Muscle layer of colon (tissue), 2 donors: ENCODE measurements at regions not wholly inside any gene's neighbourhood (a gene's known extent, or its start where the extent isn't known, plus 50 kb on each side); places are given as distances from the start of the nearest gene placed in this dataset.

Experiments used
- H3K27ac ChIP-seq: one replicate; pipeline ENCODE4 v1.7.0; 2013; ENCODE audit warnings: low read depth, mild to moderate bottlenecking, low read length, moderate library complexity
- H3K27me3 ChIP-seq, 2 donors: one replicate each; pipeline ENCODE4 v1.7.0; 2013; ENCODE audit warnings: low read length in 2 of 2, mild to moderate bottlenecking in 2 of 2; ENCODE audit not compliant: insufficient read depth in 2 of 2, control insufficient read depth in 1 of 2
- H3K36me3 ChIP-seq: one replicate; pipeline ENCODE4 v1.7.0; 2013; ENCODE audit warnings: mild to moderate bottlenecking, low read length; ENCODE audit not compliant: insufficient read depth
- H3K4me1 ChIP-seq: one replicate; pipeline ENCODE4 v1.7.0; 2013; ENCODE audit warnings: mild to moderate bottlenecking, low read length; ENCODE audit not compliant: insufficient read depth
- H3K4me3 ChIP-seq, 2 donors: one replicate each; pipeline ENCODE4 v1.7.0; 2013; ENCODE audit warnings: low read length in 2 of 2, low read depth in 1 of 2, mild to moderate bottlenecking in 1 of 2, moderate library complexity in 1 of 2
- H3K9ac ChIP-seq: one replicate; pipeline ENCODE4 v1.7.0; 2013; ENCODE audit warnings: low read length
- H3K9me3 ChIP-seq: one replicate; pipeline ENCODE4 v1.7.0; 2013; ENCODE audit warnings: mild to moderate bottlenecking, low read length
- donor health status: abdominal sarcoma.
- donor health status: Adenocarcinoma of cecum.

GRCh38 chr5:167671176-167671575 is 620.3 kb upstream of the WWC1 start:
- no peak overlapping the region for H3K27ac ChIP-seq
- no peaks in the 10 kb centered on the region for H3K36me3 ChIP-seq
- no peak overlapping the region for H3K9ac ChIP-seq
- no peak overlapping the region for H3K4me3 ChIP-seq
- H3K9me3 ChIP-seq = no peaks in the 10 kb centered on the region
- H3K27me3 ChIP-seq = no peaks in the 10 kb centered on the region
- no peaks in the 10 kb centered on the region for H3K4me1 ChIP-seq

DNA sequence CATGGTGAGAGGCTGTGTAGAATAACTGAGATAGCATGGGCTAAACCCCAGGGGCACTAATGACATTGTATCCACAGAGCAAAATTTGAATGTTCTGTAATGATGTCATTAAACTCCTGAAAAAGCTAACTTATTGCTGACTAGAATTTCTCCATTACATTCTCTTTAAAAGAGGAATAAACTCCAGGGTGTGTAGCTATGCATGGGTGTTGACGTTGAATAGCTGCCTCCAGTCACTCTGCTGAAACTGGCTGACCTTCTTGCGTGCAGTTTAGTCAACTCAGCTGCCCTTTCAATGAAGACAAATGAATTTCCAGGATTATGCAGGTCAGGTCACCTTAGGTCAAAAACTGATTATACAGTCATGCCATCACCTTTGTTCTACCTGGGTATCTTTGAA is 617.5 kb upstream of the WWC1 start:
- Histone ChIP-seq H3K9ac (no peak overlapping the region), H3K4me3 (no peak overlapping the region), H3K27me3 (no peaks in the 10 kb centered on the region), H3K27ac (no peak overlapping the region), H3K9me3 (no peaks in the 10 kb centered on the region), H3K36me3 (no peaks in the 10 kb centered on the region), H3K4me1 (no peaks in the 10 kb centered on the region)

DNA sequence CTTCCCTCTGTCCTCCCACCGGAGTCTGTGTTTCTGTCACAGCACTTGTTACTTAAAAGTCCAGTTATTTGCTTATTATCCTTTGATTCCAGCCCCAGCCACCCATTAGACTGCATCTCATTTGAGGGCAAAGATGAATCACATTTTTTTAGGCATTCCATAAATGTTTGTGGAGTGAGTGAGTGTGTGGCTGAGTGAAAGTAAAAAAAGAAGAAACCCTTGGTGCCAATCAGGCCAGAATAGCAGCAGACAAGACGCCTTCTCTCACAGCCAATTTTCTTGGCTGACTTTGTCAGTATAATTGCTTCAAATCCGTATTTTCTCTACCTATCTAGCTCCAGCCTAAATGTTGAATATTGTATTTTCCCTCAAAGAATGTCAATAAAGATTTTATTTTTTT is 613.0 kb upstream of the WWC1 start:
- Histone ChIP-seq H3K27ac (no peak overlapping the region), H3K9me3 (no peaks in the 10 kb centered on the region), H3K4me1 (no peaks in the 10 kb centered on the region), H3K4me3 (no peak overlapping the region), H3K27me3 (no peaks in the 10 kb centered on the region), H3K36me3 (no peaks in the 10 kb centered on the region), H3K9ac (no peak overlapping the region)

GRCh38 chr5:167684251-167684650 is 607.2 kb upstream of the WWC1 start:
- Histone ChIP-seq H3K27me3 (no peaks in the 10 kb centered on the region), H3K9ac (no peak overlapping the region), H3K4me3 (no peak overlapping the region), H3K4me1 (no peaks in the 10 kb centered on the region), H3K9me3 (no peaks in the 10 kb centered on the region), H3K36me3 (no peaks in the 10 kb centered on the region), H3K27ac (no peak overlapping the region)

DNA sequence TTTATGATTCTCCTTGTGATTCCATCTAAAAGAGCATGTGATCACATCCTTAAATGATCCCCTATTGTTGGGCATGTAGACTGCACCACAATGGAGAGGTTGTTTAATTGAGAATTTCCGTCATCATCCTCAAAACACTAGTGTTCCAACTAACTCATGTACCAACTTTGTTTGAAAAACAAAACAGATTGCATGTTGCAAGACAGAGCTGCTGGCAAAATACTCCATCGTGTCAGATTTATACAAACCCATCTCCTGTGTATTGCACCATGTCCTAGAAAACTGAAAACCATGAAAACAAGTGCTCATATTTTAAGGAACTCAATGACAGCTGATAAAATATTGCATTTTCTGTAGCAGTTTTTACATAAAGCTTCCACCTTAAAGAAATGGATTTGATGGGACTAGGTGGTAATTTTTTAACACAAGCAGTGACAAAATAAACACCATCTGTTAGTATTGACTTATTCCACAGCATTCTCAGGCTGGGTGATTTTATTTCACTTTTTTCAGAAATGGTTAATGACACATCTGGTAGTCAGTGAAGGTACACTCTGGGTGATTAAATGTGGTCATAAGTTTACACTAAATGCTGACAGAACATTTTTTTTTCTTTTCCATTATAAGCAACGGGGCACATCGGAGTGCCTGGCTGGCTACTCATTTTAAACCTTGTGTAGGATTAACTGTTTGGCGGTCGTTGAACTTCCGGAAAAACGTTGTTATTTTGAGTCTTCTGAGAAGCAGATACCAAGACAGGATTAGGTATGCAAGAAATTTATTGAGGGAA is 602.9 kb upstream of the WWC1 start:
- H3K9me3 ChIP-seq = no peaks in the 10 kb centered on the region
- H3K9ac ChIP-seq = no peak overlapping the region
- H3K4me3 ChIP-seq = no peak overlapping the region
- H3K27me3 ChIP-seq = no peaks in the 10 kb centered on the region
- H3K4me1 ChIP-seq = no peaks in the 10 kb centered on the region
- H3K36me3 ChIP-seq = no peaks in the 10 kb centered on the region
- no peak overlapping the region for H3K27ac ChIP-seq

GRCh38 chr5:167694325-167695147 is 596.9 kb upstream of the WWC1 start:
- Histone ChIP-seq H3K4me1 (peaks cover 7% of the 10 kb centered on the region), H3K36me3 (no peaks in the 10 kb centered on the region), H3K9me3 (no peaks in the 10 kb centered on the region), H3K27me3 (no peaks in the 10 kb centered on the region), H3K9ac (no peak overlapping the region), H3K27ac (no peak overlapping the region), H3K4me3 (no peak overlapping the region)

GRCh38 chr5:167696558-167697314 is 594.7 kb upstream of the WWC1 start:
- Histone ChIP-seq H3K4me1 (peaks cover 9% of the 10 kb centered on the region), H3K27me3 (no peaks in the 10 kb centered on the region), H3K9ac (no peak overlapping the region), H3K36me3 (no peaks in the 10 kb centered on the region), H3K9me3 (no peaks in the 10 kb centered on the region), H3K27ac (no peak overlapping the region), H3K4me3 (no peak overlapping the region)

GRCh38 chr5:167699432-167699831 is 592.0 kb upstream of the WWC1 start:
- H3K4me3 ChIP-seq = no peak overlapping the region
- H3K36me3 ChIP-seq = no peaks in the 10 kb centered on the region
- no peaks in the 10 kb centered on the region for H3K27me3 ChIP-seq
- no peak overlapping the region for H3K9ac ChIP-seq
- peaks cover 9% of the 10 kb centered on the region for H3K4me1 ChIP-seq
- H3K9me3 ChIP-seq = no peaks in the 10 kb centered on the region
- no peak overlapping the region for H3K27ac ChIP-seq

DNA sequence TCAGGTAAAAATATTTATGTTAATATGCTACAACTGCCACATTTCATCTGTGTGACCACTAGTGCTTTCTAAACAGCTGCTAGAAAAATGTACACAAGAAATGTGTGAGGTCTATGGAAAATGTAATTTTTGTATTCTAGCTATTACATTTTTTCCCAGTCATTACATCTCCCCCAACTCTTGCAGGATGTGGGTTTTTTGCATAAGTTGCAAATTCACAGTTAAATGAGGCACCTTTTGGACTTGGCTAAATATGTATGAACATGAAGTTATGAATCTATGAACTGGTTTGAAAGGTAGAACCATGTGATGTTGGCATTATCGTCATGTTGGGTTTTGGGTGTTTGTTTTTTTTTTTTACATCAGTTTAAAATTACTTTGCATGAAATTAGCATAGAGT is 590.4 kb upstream of the WWC1 start:
- no peaks in the 10 kb centered on the region for H3K27me3 ChIP-seq
- H3K9me3 ChIP-seq = no peaks in the 10 kb centered on the region
- no peaks in the 10 kb centered on the region for H3K36me3 ChIP-seq
- H3K4me3 ChIP-seq = no peak overlapping the region
- no peak overlapping the region for H3K9ac ChIP-seq
- H3K27ac ChIP-seq = no peak overlapping the region
- H3K4me1 ChIP-seq = peaks cover 9% of the 10 kb centered on the region

- H3K9me3 ChIP-seq = no peaks in the 10 kb centered on the region
- no peak overlapping the region for H3K9ac ChIP-seq
- H3K27ac ChIP-seq = no peak overlapping the region
- no peak overlapping the region for H3K4me3 ChIP-seq
- H3K27me3 ChIP-seq = no peaks in the 10 kb centered on the region
- H3K36me3 ChIP-seq = no peaks in the 10 kb centered on the region
- peaks cover 9% of the 10 kb centered on the region for H3K4me1 ChIP-seq
These were observed 589.4 kb upstream of the WWC1 start for GRCh38 chr5:167702014-167702413.

GRCh38 chr5:167708449-167708848 is 583.0 kb upstream of the WWC1 start:
- H3K4me1 ChIP-seq = no peaks in the 10 kb centered on the region
- no peak overlapping the region for H3K9ac ChIP-seq
- no peaks in the 10 kb centered on the region for H3K36me3 ChIP-seq
- no peak overlapping the region for H3K27ac ChIP-seq
- H3K9me3 ChIP-seq = no peaks in the 10 kb centered on the region
- H3K27me3 ChIP-seq = no peaks in the 10 kb centered on the region
- H3K4me3 ChIP-seq = no peak overlapping the region
